Colonic mucosa (tissue), 4 donors: ENCODE measurements at regions not wholly inside any gene's neighbourhood (a gene's known extent, or its start where the extent isn't known, plus 50 kb on each side); places are given as distances from the start of the nearest gene placed in this dataset.

ENCODE experiments used
- DNase-seq: peaks from one replicate; pipeline ENCODE4 v3.0.0-alpha.2; 2020
- H3K27ac ChIP-seq: fragments of 200-600 bp; one replicate; pipeline ENCODE4 v1.8.0; 2021
- H3K27me3 ChIP-seq: fragments of 200-600 bp; one replicate; pipeline ENCODE4 v1.8.0; 2021
- H3K36me3 ChIP-seq: fragments of 200-600 bp; one replicate; pipeline ENCODE4 v1.8.0; 2021
- H3K4me1 ChIP-seq: fragments of 200-600 bp; one replicate; pipeline ENCODE4 v1.8.0; 2021; ENCODE audit warnings: mild to moderate bottlenecking
- H3K4me3 ChIP-seq: fragments of 200-600 bp; one replicate; pipeline ENCODE4 v1.8.0; 2021
- H3K9ac ChIP-seq, 2 donors: one replicate each; pipeline ENCODE4 v1.7.0; 2013; ENCODE audit warnings: control low read depth in 2 of 2, low read depth in 2 of 2, low read length in 2 of 2
- H3K9me3 ChIP-seq: fragments of 200-600 bp; one replicate; pipeline ENCODE4 v1.8.0; 2021
- intact Hi-C: fragments of 100-400 bp; cut with DNase I; formaldehyde crosslinking; loops from one replicate; pipeline ENCODE4 v1.14.1; 2022
- TF ChIP-seq, protein P1 (sequence below): fragments of 200-600 bp; IDR thresholded peaks from one replicate; pipeline ENCODE4 v1.8.0; 2022; ENCODE audit warnings: antibody characterized with exemption, mild to moderate bottlenecking
- donor health status: healthy.
- donor health status: DM: no; HTN: no; CAD: no.
- donor health status: DM: no; HTN: no; CAD: no.

- Histone ChIP-seq H3K4me1 (no peaks in the 10 kb centered on the region), H3K9ac (no peak overlapping the region), H3K4me3 (no peak overlapping the region), H3K36me3 (no peaks in the 10 kb centered on the region), H3K9me3 (no peaks in the 10 kb centered on the region), H3K27ac (no peak overlapping the region), H3K27me3 (no peaks in the 10 kb centered on the region)
- intact Hi-C loops = no loop called here
- TF ChIP-seq, protein P1, sequence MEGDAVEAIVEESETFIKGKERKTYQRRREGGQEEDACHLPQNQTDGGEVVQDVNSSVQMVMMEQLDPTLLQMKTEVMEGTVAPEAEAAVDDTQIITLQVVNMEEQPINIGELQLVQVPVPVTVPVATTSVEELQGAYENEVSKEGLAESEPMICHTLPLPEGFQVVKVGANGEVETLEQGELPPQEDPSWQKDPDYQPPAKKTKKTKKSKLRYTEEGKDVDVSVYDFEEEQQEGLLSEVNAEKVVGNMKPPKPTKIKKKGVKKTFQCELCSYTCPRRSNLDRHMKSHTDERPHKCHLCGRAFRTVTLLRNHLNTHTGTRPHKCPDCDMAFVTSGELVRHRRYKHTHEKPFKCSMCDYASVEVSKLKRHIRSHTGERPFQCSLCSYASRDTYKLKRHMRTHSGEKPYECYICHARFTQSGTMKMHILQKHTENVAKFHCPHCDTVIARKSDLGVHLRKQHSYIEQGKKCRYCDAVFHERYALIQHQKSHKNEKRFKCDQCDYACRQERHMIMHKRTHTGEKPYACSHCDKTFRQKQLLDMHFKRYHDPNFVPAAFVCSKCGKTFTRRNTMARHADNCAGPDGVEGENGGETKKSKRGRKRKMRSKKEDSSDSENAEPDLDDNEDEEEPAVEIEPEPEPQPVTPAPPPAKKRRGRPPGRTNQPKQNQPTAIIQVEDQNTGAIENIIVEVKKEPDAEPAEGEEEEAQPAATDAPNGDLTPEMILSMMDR = no peak
- no peak for DNase-seq
Observed at GRCh38 chr12:98208816-98209215, 306.6 kb upstream of the TMPO start.

DNA sequence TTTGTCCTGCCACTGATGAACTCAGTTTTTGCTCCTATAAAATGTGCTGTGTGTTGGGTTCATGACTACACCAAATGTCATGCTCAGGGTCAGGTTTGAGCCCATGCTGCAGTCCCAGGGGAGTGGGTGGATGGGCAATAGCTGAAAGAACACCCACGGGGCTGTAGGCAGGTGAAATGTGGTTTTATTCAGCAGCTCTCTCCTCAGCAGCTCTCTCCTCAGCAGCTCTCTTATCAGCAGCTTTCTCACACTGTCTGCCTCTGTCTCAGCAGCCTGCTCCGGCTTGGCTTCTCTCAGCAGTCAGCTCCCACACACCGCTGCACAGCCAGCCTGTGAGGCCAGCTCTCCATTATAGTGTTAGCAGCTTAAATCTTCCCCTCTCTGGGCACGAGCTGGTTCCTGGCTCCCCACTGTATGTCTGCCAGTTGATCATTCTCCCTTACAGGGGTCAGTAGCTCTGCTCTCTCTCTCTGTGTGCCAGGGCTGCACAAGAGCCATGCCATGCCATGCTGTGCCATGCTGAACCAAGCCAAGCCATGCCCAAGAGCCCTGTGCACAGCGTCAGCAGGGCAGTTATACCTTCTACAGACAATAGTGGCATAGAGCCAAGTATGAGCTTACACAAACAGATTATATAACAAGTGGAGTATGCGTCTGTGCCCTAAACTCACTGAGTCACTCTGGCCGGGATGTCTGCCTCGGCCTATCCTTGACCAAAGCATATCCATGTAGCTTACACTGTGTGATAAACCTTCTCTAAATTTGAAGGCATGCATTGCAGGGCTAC is 303.3 kb upstream of the TMPO start:
- no peak for DNase-seq
- intact Hi-C loops = no loop called here
- Histone ChIP-seq H3K27ac (no peak overlapping the region), H3K4me3 (no peak overlapping the region), H3K9ac (no peak overlapping the region), H3K4me1 (no peaks in the 10 kb centered on the region), H3K27me3 (no peaks in the 10 kb centered on the region), H3K9me3 (no peaks in the 10 kb centered on the region), H3K36me3 (no peaks in the 10 kb centered on the region)
- TF ChIP-seq, protein P1 = no peak

GRCh38 chr12:98213556-98213955 is 301.8 kb upstream of the TMPO start:
- Histone ChIP-seq H3K4me3 (no peak overlapping the region), H3K27me3 (no peaks in the 10 kb centered on the region), H3K9me3 (no peaks in the 10 kb centered on the region), H3K27ac (no peak overlapping the region), H3K9ac (no peak overlapping the region), H3K4me1 (no peaks in the 10 kb centered on the region), H3K36me3 (no peaks in the 10 kb centered on the region)
- intact Hi-C loops = no loop called here
- no peak for DNase-seq
- TF ChIP-seq, protein P1 = no peak

DNA sequence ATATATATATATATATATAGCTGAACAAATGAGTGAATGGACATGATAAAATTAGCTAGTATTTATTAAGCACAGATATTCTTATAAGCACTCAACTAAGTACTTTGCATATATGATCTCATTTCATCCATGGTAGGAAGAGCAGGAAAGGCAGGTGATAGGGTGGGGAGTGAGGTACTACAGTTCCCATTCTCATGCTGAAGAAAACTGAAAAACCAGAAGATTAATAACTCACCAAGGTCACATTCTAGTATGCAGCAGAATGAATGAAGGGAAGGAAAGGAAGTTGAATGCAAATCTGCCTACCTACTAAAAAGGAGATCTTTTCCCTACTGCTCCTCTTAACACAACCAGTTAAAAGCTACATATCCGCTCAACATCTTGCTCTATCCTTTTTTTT is 298.1 kb upstream of the TMPO start:
- no peak overlapping the region for H3K9ac ChIP-seq

GRCh38 chr12:98220636-98221035 is 294.8 kb upstream of the TMPO start:
- no peaks in the 10 kb centered on the region for H3K36me3 ChIP-seq
- no peak for DNase-seq
- intact Hi-C loops = loop anchor here (10.0 kb wide), 1 partner anchor 154 kb away; no protein-coding TSS in a partner anchor

More for the DNA sequence above, 298.1 kb upstream of the TMPO start:
- H3K4me3 ChIP-seq = no peak overlapping the region
- intact Hi-C loops = no loop called here
- no peaks in the 10 kb centered on the region for H3K4me1 ChIP-seq
- H3K36me3 ChIP-seq = no peaks in the 10 kb centered on the region
- H3K9me3 ChIP-seq = no peaks in the 10 kb centered on the region
- H3K27me3 ChIP-seq = no peaks in the 10 kb centered on the region
- DNase-seq = no peak
- no peak overlapping the region for H3K27ac ChIP-seq
- TF ChIP-seq, protein P1 = no peak

More at GRCh38 chr12:98220636-98221035, 294.8 kb upstream of the TMPO start:
- H3K4me1 ChIP-seq = no peaks in the 10 kb centered on the region
- no peaks in the 10 kb centered on the region for H3K9me3 ChIP-seq
- no peak overlapping the region for H3K4me3 ChIP-seq
- no peaks in the 10 kb centered on the region for H3K27me3 ChIP-seq
- H3K27ac ChIP-seq = no peak overlapping the region
- TF ChIP-seq, protein P1 = no peak
- H3K9ac ChIP-seq = no peak overlapping the region
